Progenitor cell of endocrine pancreas (in vitro differentiated cells): ENCODE measurements at regions not wholly inside any gene's neighbourhood (a gene's known extent, or its start where the extent isn't known, plus 50 kb on each side); places are given as distances from the start of the nearest gene placed in this dataset.

Experiments
- DNase-seq: peaks from one replicate; pipeline ENCODE4 v3.0.0; 2021; ENCODE audit warnings: low spot score; ENCODE audit not compliant: unreplicated experiment
- H3K27ac Mint-ChIP-seq: 2 replicates; pipeline ENCODE4 v1.8.0; 2021; ENCODE audit warnings: mild to moderate bottlenecking, moderate library complexity, mixed read lengths
- H3K27me3 Mint-ChIP-seq: 2 replicates; pipeline ENCODE4 v1.8.0; 2021; ENCODE audit warnings: mixed read lengths
- H3K36me3 Mint-ChIP-seq: 2 replicates; pipeline ENCODE4 v1.8.0; 2022; ENCODE audit warnings: mixed read lengths; ENCODE audit not compliant: insufficient read depth
- H3K4me1 Mint-ChIP-seq: 2 replicates; pipeline ENCODE4 v1.8.0; 2021; ENCODE audit warnings: low read depth, mixed read lengths
- H3K4me3 Mint-ChIP-seq: 2 replicates; pipeline ENCODE4 v1.8.0; 2021; ENCODE audit warnings: low read depth, mild to moderate bottlenecking, moderate library complexity, mixed read lengths
- H3K9me3 Mint-ChIP-seq: 2 replicates; pipeline ENCODE4 v1.8.0; 2021; ENCODE audit warnings: low read depth, mixed read lengths
- CTCF ChIP-seq: fragments of 200-600 bp; sonication (generic); IDR thresholded peaks from one replicate; pipeline ENCODE4 v1.5.0; 2021; ENCODE audit warnings: antibody characterized with exemption, mild to moderate bottlenecking; ENCODE audit not compliant: unreplicated experiment

GRCh38 chr7:96388166-96388565 is 66.3 kb upstream of the SLC25A13 start:
- no peak for TF ChIP-seq CTCF
- no peaks in the 10 kb centered on the region for H3K27me3 Mint-ChIP-seq
- no peak overlapping the region for H3K27ac Mint-ChIP-seq
- no peaks in the 10 kb centered on the region for H3K4me1 Mint-ChIP-seq
- DNase-seq, result no peak
- H3K36me3 Mint-ChIP-seq, result no peaks in the 10 kb centered on the region
- no peak overlapping the region for H3K4me3 Mint-ChIP-seq
- no peaks in the 10 kb centered on the region for H3K9me3 Mint-ChIP-seq

- Mint-ChIP-seq H3K36me3 (no peaks in the 10 kb centered on the region), H3K9me3 (no peaks in the 10 kb centered on the region), H3K4me1 (no peaks in the 10 kb centered on the region), H3K4me3 (no peak overlapping the region), H3K27ac (no peak overlapping the region), H3K27me3 (no peaks in the 10 kb centered on the region)
- no peak for DNase-seq
- TF ChIP-seq CTCF, result no peak
Observed at GRCh38 chr7:96380111-96380512, 58.2 kb upstream of the SLC25A13 start.

GRCh38 chr7:96377399-96377798 is 55.5 kb upstream of the SLC25A13 start:
- H3K27me3 Mint-ChIP-seq, result no peaks in the 10 kb centered on the region
- no peak for TF ChIP-seq CTCF
- H3K4me3 Mint-ChIP-seq, result no peak overlapping the region
- H3K36me3 Mint-ChIP-seq, result no peaks in the 10 kb centered on the region
- no peak for DNase-seq
- H3K27ac Mint-ChIP-seq, result no peak overlapping the region
- H3K4me1 Mint-ChIP-seq, result no peaks in the 10 kb centered on the region
- no peaks in the 10 kb centered on the region for H3K9me3 Mint-ChIP-seq
